GM23338 (cell line): ENCODE measurements at regions not wholly inside any gene's neighbourhood (a gene's known extent, or its start where the extent isn't known, plus 50 kb on each side); places are given as distances from the start of the nearest gene placed in this dataset.

Experiments used
- ATAC-seq: fragments of 200-7000 bp; cut with Tn5 transposase; 3 replicates; pipeline ENCODE4 v1.9.1; 2020
- DNase-seq: peaks from one replicate; pipeline ENCODE4 v3.0.0-alpha.2; 2015; ENCODE audit warnings: low spot score
- H2AFZ ChIP-seq: fragments of 200-600 bp; sonication (generic); 2 replicates; pipeline ENCODE4 v1.8.0; 2016; ENCODE audit warnings: antibody characterized with exemption, mild to moderate bottlenecking, moderate library complexity
- H3F3A ChIP-seq: fragments of 200-600 bp; sonication (generic); replicated peaks from 2 replicates; pipeline ENCODE4 v1.8.0; 2017; ENCODE audit warnings: antibody characterized with exemption, mixed run types, low read depth
- H3K27ac ChIP-seq: fragments of 200-600 bp; sonication (generic); 2 replicates; pipeline ENCODE4 v1.6.1; 2016; ENCODE audit warnings: low read depth
- H3K27me3 ChIP-seq: fragments of 200-600 bp; sonication (generic); 2 replicates; pipeline ENCODE4 v1.8.0; 2016; ENCODE audit warnings: mild to moderate bottlenecking, mixed run types, moderate library complexity; ENCODE audit not compliant: insufficient read depth
- H3K36me3 ChIP-seq: fragments of 200-600 bp; sonication (generic); 2 replicates; pipeline ENCODE4 v1.8.0; 2016; ENCODE audit warnings: mild to moderate bottlenecking; ENCODE audit not compliant: insufficient read depth
- H3K4me1 ChIP-seq: fragments of 200-600 bp; sonication (generic); 2 replicates; pipeline ENCODE4 v1.8.0; 2016; ENCODE audit warnings: mild to moderate bottlenecking, moderate library complexity; ENCODE audit not compliant: insufficient read depth
- H3K4me2 ChIP-seq: fragments of 200-600 bp; sonication (generic); 2 replicates; pipeline ENCODE4 v1.7.1; 2017; ENCODE audit warnings: mixed run types
- H3K4me3 ChIP-seq: fragments of 200-600 bp; sonication (generic); 2 replicates; pipeline ENCODE4 v1.6.1; 2016; ENCODE audit warnings: mixed run types
- H3K79me2 ChIP-seq: fragments of 200-600 bp; sonication (generic); replicated peaks from 2 replicates; pipeline ENCODE4 v1.8.0; 2017; ENCODE audit warnings: mild to moderate bottlenecking; ENCODE audit not compliant: insufficient read depth
- H3K9me2 ChIP-seq: fragments of 200-600 bp; sonication (generic); 2 replicates; pipeline ENCODE4 v1.8.0; 2017; ENCODE audit not compliant: insufficient read depth
- H4K20me1 ChIP-seq: fragments of 200-600 bp; sonication (generic); replicated peaks from 2 replicates; pipeline ENCODE4 v1.8.0; 2017; ENCODE audit warnings: mild to moderate bottlenecking; ENCODE audit not compliant: insufficient read depth
- H3K27ac Mint-ChIP-seq: 2 replicates; pipeline ENCODE4 v1.8.0; 2020; ENCODE audit warnings: inconsistent platforms, mild to moderate bottlenecking, moderate library complexity, mixed read lengths
- H3K27me3 Mint-ChIP-seq: 3 replicates; pipeline ENCODE4 v1.8.0; 2022; ENCODE audit warnings: low read depth, mild to moderate bottlenecking, moderate library complexity, mixed read lengths, inconsistent platforms; ENCODE audit not compliant: insufficient read depth, poor library complexity
- H3K36me3 Mint-ChIP-seq: 3 replicates; pipeline ENCODE4 v1.8.0; 2021; ENCODE audit warnings: low read depth, mild to moderate bottlenecking, inconsistent platforms, moderate library complexity, mixed read lengths
- H3K4me1 Mint-ChIP-seq: 3 replicates; pipeline ENCODE4 v1.8.0; 2020; ENCODE audit warnings: mild to moderate bottlenecking, inconsistent platforms, mixed read lengths
- H3K4me3 Mint-ChIP-seq: 3 replicates; pipeline ENCODE4 v1.8.0; 2021; ENCODE audit warnings: moderate library complexity, mild to moderate bottlenecking, inconsistent platforms, mixed read lengths
- H3K9me3 Mint-ChIP-seq: 3 replicates; pipeline ENCODE4 v1.8.0; 2020; ENCODE audit warnings: moderate library complexity, mild to moderate bottlenecking, inconsistent platforms, mixed read lengths
- CREB1 ChIP-seq: fragments of 250-450 bp; sonication (Bioruptor Pico); IDR thresholded peaks from 2 replicates; pipeline ENCODE4 v1.5.0; 2020; ENCODE audit warnings: low read depth, mild to moderate bottlenecking, moderate library complexity
- CTCF ChIP-seq, 2 experiments: fragments of 200-600 bp in 1 of 2; sonication (generic) in 1 of 2; conservative IDR thresholded peaks; 2 replicates each; pipeline versions ENCODE4 v1.5.1 to v1.6.1; 2016 to 2017; ENCODE audit warnings: antibody characterized with exemption in 2 of 2, low read depth in 2 of 2, mild to moderate bottlenecking in 2 of 2, moderate library complexity in 1 of 2
- ETS1 ChIP-seq: IDR thresholded peaks from 2 replicates; pipeline ENCODE4 v1.6.1; 2016; ENCODE audit warnings: antibody characterized with exemption
- EZH2 ChIP-seq: fragments of 200-600 bp; sonication (generic); IDR thresholded peaks from one replicate; pipeline ENCODE4 v1.8.0; 2017; ENCODE audit warnings: antibody characterized with exemption, mild to moderate bottlenecking, low read depth; ENCODE audit not compliant: unreplicated experiment
- EZH2phosphoT487 ChIP-seq: fragments of 200-600 bp; sonication (generic); IDR thresholded peaks from one replicate; pipeline ENCODE4 v1.8.1; 2018; ENCODE audit warnings: antibody characterized with exemption; ENCODE audit not compliant: unreplicated experiment
- JUNB ChIP-seq: IDR thresholded peaks from one replicate; pipeline ENCODE4 v1.6.1; 2016; ENCODE audit warnings: antibody characterized with exemption; ENCODE audit not compliant: unreplicated experiment
- NANOG ChIP-seq: IDR thresholded peaks from 2 replicates; pipeline ENCODE4 v1.6.1; 2016; ENCODE audit warnings: antibody characterized with exemption, borderline replicate concordance
- POLR2AphosphoS5 ChIP-seq: IDR thresholded peaks from 2 replicates; pipeline ENCODE4 v1.6.1; 2016; ENCODE audit warnings: antibody characterized with exemption, low read depth
- REST ChIP-seq: IDR thresholded peaks from one replicate; pipeline ENCODE4 v1.6.1; 2018; ENCODE audit warnings: antibody characterized with exemption; ENCODE audit not compliant: unreplicated experiment
- STAT1 ChIP-seq: IDR thresholded peaks from one replicate; pipeline ENCODE4 v1.6.1; 2016; ENCODE audit warnings: antibody characterized with exemption; ENCODE audit not compliant: unreplicated experiment
- ZNF114 ChIP-seq: fragments of 250-450 bp; sonication (Bioruptor Pico); IDR thresholded peaks from 2 replicates; pipeline ENCODE4 v1.5.0; 2020; ENCODE audit warnings: mild to moderate bottlenecking, moderate library complexity
- ZNF331 ChIP-seq: fragments of 250-450 bp; sonication (Bioruptor Pico); IDR thresholded peaks from 2 replicates; pipeline ENCODE4 v1.5.0; 2020; ENCODE audit warnings: low read depth, mild to moderate bottlenecking, moderate library complexity
- ZNF462 ChIP-seq: fragments of 250-450 bp; sonication (Bioruptor Pico); IDR thresholded peaks from 2 replicates; pipeline ENCODE4 v1.5.0; 2020; ENCODE audit warnings: mild to moderate bottlenecking, moderate library complexity

GRCh38 chr18:4801151-4801550 is 346.0 kb upstream of the DLGAP1 start:
- Histone ChIP-seq H2AFZ (no peak overlapping the region), H3K9me2 (no peaks in the 10 kb centered on the region; the same call in 1 of the 2 replicates), H3F3A (no peaks in the 10 kb centered on the region), H3K27ac (no peak overlapping the region), H4K20me1 (no peaks in the 10 kb centered on the region), H3K4me1 (no peaks in the 10 kb centered on the region), H3K36me3 (no peaks in the 10 kb centered on the region), H3K79me2 (no peaks in the 10 kb centered on the region), H3K4me3 (no peak overlapping the region), H3K4me2 (no peak overlapping the region), H3K27me3 (no peaks in the 10 kb centered on the region)
- Mint-ChIP-seq H3K4me1 (no peaks in the 10 kb centered on the region), H3K27me3 (no peaks in the 10 kb centered on the region), H3K9me3 (no peaks in the 10 kb centered on the region; the same call in none of the 3 replicates), H3K27ac (no peak overlapping the region), H3K4me3 (no peak overlapping the region), H3K36me3 (peaks cover 6% of the 10 kb centered on the region; the same call in 2 of the 3 replicates)
- DNase-seq: no peak
- TF ChIP-seq STAT1: no peak
- TF ChIP-seq REST: no peak
- TF ChIP-seq JUNB: no peak
- no peak for TF ChIP-seq NANOG
- no peak for TF ChIP-seq ZNF462 (CRISPR knock-in tag)
- no peak for TF ChIP-seq CTCF (conservative IDR thresholded peaks at IDR 0.05; ENCODE audit: low read depth in 2 of 2)
- no peak for TF ChIP-seq EZH2phosphoT487
- TF ChIP-seq ETS1: no peak
- TF ChIP-seq POLR2AphosphoS5: no peak
- no peak for TF ChIP-seq EZH2
- no peak for TF ChIP-seq ZNF114 (CRISPR knock-in tag)
- no peak for TF ChIP-seq ZNF331 (CRISPR knock-in tag)
- no peak for TF ChIP-seq CREB1
- ATAC-seq: no peak
